ENCODE measurements at regions not wholly inside any gene's neighbourhood (a gene's known extent, or its start where the extent isn't known, plus 50 kb on each side); places are given as distances from the start of the nearest gene placed in this dataset.

GRCh38 chr18:71797554-71797953 is 746.6 kb downstream of the CBLN2 start:
- TF ChIP-seq ZBTB43 (CRISPR knock-in tag; IDR thresholded peaks at IDR 0.05) (no peak), CTCF (IDR thresholded peaks at IDR 0.05) (no peak), SP1 (CRISPR knock-in tag; conservative IDR thresholded peaks at IDR 0.05) (no peak)
